Astrocyte (in vitro differentiated cells and primary cell): ENCODE measurements at regions not wholly inside any gene's neighbourhood (a gene's known extent, or its start where the extent isn't known, plus 50 kb on each side); places are given as distances from the start of the nearest gene placed in this dataset.

Source experiments
- DNase-seq: peaks from one replicate; pipeline ENCODE4 v3.0.0-alpha.2; 2010; ENCODE audit warnings: low read depth
- FAIRE-seq: peaks from 2 replicates; lab custom pipeline; 2011; peaks lifted over from hg19 to GRCh38; lab: Jason Lieb, UNC
- H2AFZ ChIP-seq: 2 replicates; pipeline ENCODE4 v1.6.0; 2012; ENCODE audit warnings: low read depth, low read length, inconsistent platforms
- H3K27ac ChIP-seq: 2 replicates; pipeline ENCODE4 v1.5.1; 2011; ENCODE audit warnings: low read depth, low read length, inconsistent platforms
- H3K27me3 ChIP-seq: 2 replicates; pipeline ENCODE4 v1.6.0; 2011; ENCODE audit warnings: low read length, inconsistent platforms; ENCODE audit not compliant: insufficient read depth
- H3K36me3 ChIP-seq: 2 replicates; pipeline ENCODE4 v1.5.1; 2011; ENCODE audit warnings: low read length, inconsistent platforms; ENCODE audit not compliant: insufficient read depth
- H3K4me1 ChIP-seq: 2 replicates; pipeline ENCODE4 v1.5.1; 2011; ENCODE audit warnings: low read length, inconsistent platforms; ENCODE audit not compliant: insufficient read depth
- H3K4me2 ChIP-seq: 2 replicates; pipeline ENCODE4 v1.6.0; 2012; ENCODE audit warnings: low read length, inconsistent platforms
- H3K4me3 ChIP-seq: 2 replicates; pipeline ENCODE4 v1.5.1; 2011; ENCODE audit warnings: low read depth, mild to moderate bottlenecking, low read length, inconsistent platforms; ENCODE audit not compliant: insufficient read depth
- H3K79me2 ChIP-seq: 2 replicates; pipeline ENCODE4 v1.6.0; 2012; ENCODE audit warnings: mild to moderate bottlenecking, low read length, inconsistent platforms; ENCODE audit not compliant: insufficient read depth
- H3K9ac ChIP-seq: 2 replicates; pipeline ENCODE4 v1.6.0; 2012; ENCODE audit warnings: mild to moderate bottlenecking, low read length, inconsistent platforms
- H3K9me3 ChIP-seq: 2 replicates; pipeline ENCODE4 v1.5.1; 2012; ENCODE audit warnings: low read depth, mild to moderate bottlenecking, low read length, inconsistent platforms; ENCODE audit not compliant: insufficient read depth
- H4K20me1 ChIP-seq: 2 replicates; pipeline ENCODE4 v1.6.0; 2012; ENCODE audit warnings: low read length, inconsistent platforms; ENCODE audit not compliant: insufficient read depth
- H3K27ac Mint-ChIP-seq: one replicate; pipeline ENCODE4 v1.8.0; 2021; ENCODE audit warnings: mild to moderate bottlenecking, mixed read lengths; ENCODE audit not compliant: unreplicated experiment
- H3K27me3 Mint-ChIP-seq: one replicate; pipeline ENCODE4 v1.8.0; 2021; ENCODE audit warnings: low read depth, mixed read lengths; ENCODE audit not compliant: unreplicated experiment
- H3K36me3 Mint-ChIP-seq: one replicate; pipeline ENCODE4 v1.8.0; 2021; ENCODE audit warnings: low read depth, mixed read lengths; ENCODE audit not compliant: unreplicated experiment
- H3K4me1 Mint-ChIP-seq: one replicate; pipeline ENCODE4 v1.8.0; 2021; ENCODE audit warnings: low read depth, mixed read lengths; ENCODE audit not compliant: unreplicated experiment
- H3K4me3 Mint-ChIP-seq: one replicate; pipeline ENCODE4 v1.8.0; 2021; ENCODE audit warnings: mild to moderate bottlenecking, moderate library complexity, mixed read lengths; ENCODE audit not compliant: unreplicated experiment
- H3K9me3 Mint-ChIP-seq: one replicate; pipeline ENCODE4 v1.8.0; 2021; ENCODE audit warnings: mild to moderate bottlenecking, mixed read lengths; ENCODE audit not compliant: unreplicated experiment
- EZH2 ChIP-seq: IDR thresholded peaks from 2 replicates; pipeline ENCODE4 v1.6.1; 2012; ENCODE audit warnings: mild to moderate bottlenecking, low read length, inconsistent platforms; ENCODE audit not compliant: insufficient read depth
- TF ChIP-seq, protein P1 (sequence below): IDR thresholded peaks from 2 replicates; pipeline ENCODE4 v1.5.1; 2011; ENCODE audit warnings: low read depth, mild to moderate bottlenecking, inconsistent platforms, low read length, moderate library complexity; ENCODE audit not compliant: insufficient read depth

GRCh38 chr6:3619800-3620199 is 131.7 kb downstream of the PXDC1 start:
- no peaks in the 10 kb centered on the region for H3K9me3 ChIP-seq
- Mint-ChIP-seq H3K27ac (no peak overlapping the region), H3K4me1 (no peaks in the 10 kb centered on the region), H3K36me3 (no peaks in the 10 kb centered on the region), H3K9me3 (no peaks in the 10 kb centered on the region), H3K27me3 (peaks cover 33% of the 10 kb centered on the region), H3K4me3 (no peak overlapping the region)
- no peak for FAIRE-seq
- H3K4me1 ChIP-seq = no peaks in the 10 kb centered on the region
- no peaks in the 10 kb centered on the region for H3K79me2 ChIP-seq
- TF ChIP-seq, protein P1, sequence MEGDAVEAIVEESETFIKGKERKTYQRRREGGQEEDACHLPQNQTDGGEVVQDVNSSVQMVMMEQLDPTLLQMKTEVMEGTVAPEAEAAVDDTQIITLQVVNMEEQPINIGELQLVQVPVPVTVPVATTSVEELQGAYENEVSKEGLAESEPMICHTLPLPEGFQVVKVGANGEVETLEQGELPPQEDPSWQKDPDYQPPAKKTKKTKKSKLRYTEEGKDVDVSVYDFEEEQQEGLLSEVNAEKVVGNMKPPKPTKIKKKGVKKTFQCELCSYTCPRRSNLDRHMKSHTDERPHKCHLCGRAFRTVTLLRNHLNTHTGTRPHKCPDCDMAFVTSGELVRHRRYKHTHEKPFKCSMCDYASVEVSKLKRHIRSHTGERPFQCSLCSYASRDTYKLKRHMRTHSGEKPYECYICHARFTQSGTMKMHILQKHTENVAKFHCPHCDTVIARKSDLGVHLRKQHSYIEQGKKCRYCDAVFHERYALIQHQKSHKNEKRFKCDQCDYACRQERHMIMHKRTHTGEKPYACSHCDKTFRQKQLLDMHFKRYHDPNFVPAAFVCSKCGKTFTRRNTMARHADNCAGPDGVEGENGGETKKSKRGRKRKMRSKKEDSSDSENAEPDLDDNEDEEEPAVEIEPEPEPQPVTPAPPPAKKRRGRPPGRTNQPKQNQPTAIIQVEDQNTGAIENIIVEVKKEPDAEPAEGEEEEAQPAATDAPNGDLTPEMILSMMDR = no peak
- no peak for TF ChIP-seq EZH2
- no peaks in the 10 kb centered on the region for H4K20me1 ChIP-seq
- no peak for DNase-seq
- no peak overlapping the region for H3K4me2 ChIP-seq
- no peak overlapping the region for H3K27ac ChIP-seq
- no peak overlapping the region for H3K9ac ChIP-seq
- H3K4me3 ChIP-seq = no peak overlapping the region
- peaks cover 9% of the 10 kb centered on the region for H3K27me3 ChIP-seq
- no peaks in the 10 kb centered on the region for H3K36me3 ChIP-seq
- H2AFZ ChIP-seq = no peak overlapping the region

GRCh38 chr6:3619201-3619600 is 132.3 kb downstream of the PXDC1 start:
- TF ChIP-seq EZH2 = no peak
- TF ChIP-seq, protein P1 = no peak
- Histone ChIP-seq H3K4me3 (no peak overlapping the region), H3K4me2 (no peak overlapping the region), H3K9ac (no peak overlapping the region), H4K20me1 (no peaks in the 10 kb centered on the region), H3K36me3 (no peaks in the 10 kb centered on the region), H3K27ac (no peak overlapping the region), H3K27me3 (peaks cover 9% of the 10 kb centered on the region), H3K9me3 (no peaks in the 10 kb centered on the region), H3K4me1 (no peaks in the 10 kb centered on the region), H3K79me2 (no peaks in the 10 kb centered on the region), H2AFZ (no peak overlapping the region)
- Mint-ChIP-seq H3K4me1 (no peaks in the 10 kb centered on the region), H3K36me3 (no peaks in the 10 kb centered on the region), H3K27ac (no peak overlapping the region), H3K9me3 (no peaks in the 10 kb centered on the region), H3K4me3 (no peak overlapping the region), H3K27me3 (peaks cover 32% of the 10 kb centered on the region)
- DNase-seq (no peak), FAIRE-seq (no peak)

DNA sequence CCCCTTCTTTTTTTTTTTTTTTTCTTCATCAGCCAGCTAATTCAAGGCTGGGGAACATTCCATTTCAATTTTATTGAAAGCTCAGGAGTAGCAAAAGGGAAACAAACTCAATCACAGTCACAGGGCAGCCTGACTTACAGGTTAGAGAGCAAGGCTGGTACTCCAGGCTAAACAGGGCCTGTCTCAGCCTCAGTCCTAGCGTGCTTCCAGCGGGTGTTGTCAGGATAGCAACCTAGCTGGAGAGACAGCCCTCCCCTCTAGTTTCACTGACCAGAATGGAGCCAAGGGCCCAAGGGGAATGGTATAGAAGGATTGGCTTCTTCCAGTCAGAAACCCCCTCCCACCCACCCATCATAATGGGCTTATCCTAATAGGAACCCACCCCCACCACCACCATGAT is 132.9 kb downstream of the PXDC1 start:
- FAIRE-seq = no peak
- Histone ChIP-seq H4K20me1 (no peaks in the 10 kb centered on the region), H3K4me2 (no peak overlapping the region), H3K79me2 (no peaks in the 10 kb centered on the region), H3K27me3 (peaks cover 7% of the 10 kb centered on the region), H3K9me3 (no peaks in the 10 kb centered on the region), H2AFZ (no peak overlapping the region), H3K4me3 (no peak overlapping the region), H3K4me1 (no peaks in the 10 kb centered on the region), H3K36me3 (no peaks in the 10 kb centered on the region), H3K27ac (no peak overlapping the region), H3K9ac (no peak overlapping the region)
- DNase-seq = no peak
- Mint-ChIP-seq H3K4me1 (no peaks in the 10 kb centered on the region), H3K36me3 (no peaks in the 10 kb centered on the region), H3K9me3 (no peaks in the 10 kb centered on the region), H3K27me3 (peaks cover 26% of the 10 kb centered on the region), H3K27ac (no peak overlapping the region), H3K4me3 (no peak overlapping the region)
- no peak for TF ChIP-seq EZH2
- TF ChIP-seq, protein P1 = no peak
